ENCODE measurements at regions not wholly inside any gene's neighbourhood (a gene's known extent, or its start where the extent isn't known, plus 50 kb on each side); places are given as distances from the start of the nearest gene placed in this dataset.

GRCh38 chr14:83974647-83975163 lies 1555.2 kb upstream of the FLRT2 start:
- TF ChIP-seq CTCF (IDR thresholded peaks at IDR 0.05) (no peak), EP300 (IDR thresholded peaks at IDR 0.05) (no peak), POLR2A (IDR thresholded peaks at IDR 0.05) (no peak)

All from ovary (tissue), 3 donors.